SK-N-MC (cell line): ENCODE measurements at regions not wholly inside any gene's neighbourhood (a gene's known extent, or its start where the extent isn't known, plus 50 kb on each side); places are given as distances from the start of the nearest gene placed in this dataset.

ENCODE experiments used
- EZH2 ChIP-seq: fragments of 200-600 bp; sonication (generic); IDR thresholded peaks from one replicate; pipeline ENCODE4 v1.6.1; 2017; ENCODE audit warnings: antibody characterized with exemption
- FOXP2 ChIP-seq: optimal IDR thresholded peaks from 2 replicates; pipeline ENCODE3; 2011; ENCODE audit warnings: mild to moderate bottlenecking, moderate library complexity; ENCODE audit not compliant: insufficient read depth; ENCODE audit errors: extremely low read length, control extremely low read depth
- POLR2AphosphoS5 ChIP-seq: IDR thresholded peaks from 2 replicates; pipeline ENCODE4 v1.6.1; 2012; ENCODE audit warnings: mild to moderate bottlenecking, low read depth, low read length, borderline replicate concordance

- TF ChIP-seq POLR2AphosphoS5 (no peak), EZH2 (no peak), FOXP2 (no peak)
These were observed 250.8 kb upstream of the ZEB2 start for GRCh38 chr2:144770616-144771230.
